Activated naive CD8-positive, alpha-beta T cell treated with anti-CD3 and anti-CD28 coated beads for 36 hours (primary cell): ENCODE measurements at regions not wholly inside any gene's neighbourhood (a gene's known extent, or its start where the extent isn't known, plus 50 kb on each side); places are given as distances from the start of the nearest gene placed in this dataset.

Experiments
- DNase-seq: peaks from one replicate; pipeline ENCODE4 v3.0.0; 2021
- H3K27ac Mint-ChIP-seq: one replicate; pipeline ENCODE4 v1.8.0; 2022; ENCODE audit warnings: mild to moderate bottlenecking, moderate library complexity, mixed read lengths
- H3K27me3 Mint-ChIP-seq: one replicate; pipeline ENCODE4 v1.8.0; 2022; ENCODE audit warnings: mild to moderate bottlenecking, mixed read lengths
- H3K36me3 Mint-ChIP-seq: one replicate; pipeline ENCODE4 v1.8.0; 2021; ENCODE audit warnings: mild to moderate bottlenecking, mixed read lengths
- H3K4me1 Mint-ChIP-seq: one replicate; pipeline ENCODE4 v1.8.0; 2021; ENCODE audit warnings: mixed read lengths
- H3K4me3 Mint-ChIP-seq: one replicate; pipeline ENCODE4 v1.8.0; 2022; ENCODE audit warnings: mild to moderate bottlenecking, moderate library complexity, mixed read lengths
- H3K9me3 Mint-ChIP-seq: one replicate; pipeline ENCODE4 v1.8.0; 2022; ENCODE audit warnings: mixed read lengths

- peaks cover 1% of the 10 kb centered on the region for H3K9me3 Mint-ChIP-seq
- no peak overlapping the region for H3K27ac Mint-ChIP-seq
- no peaks in the 10 kb centered on the region for H3K36me3 Mint-ChIP-seq
- no peak for DNase-seq
- no peak overlapping the region for H3K4me3 Mint-ChIP-seq
- H3K4me1 Mint-ChIP-seq: no peaks in the 10 kb centered on the region
- H3K27me3 Mint-ChIP-seq: no peaks in the 10 kb centered on the region
Observed at GRCh38 chr12:90627180-90627896, 327.6 kb downstream of the CCER1 start.

GRCh38 chr12:90622431-90622830 lies 332.5 kb downstream of the CCER1 start:
- Mint-ChIP-seq H3K9me3 (peaks cover 3% of the 10 kb centered on the region), H3K27me3 (no peaks in the 10 kb centered on the region), H3K27ac (no peak overlapping the region), H3K36me3 (no peaks in the 10 kb centered on the region), H3K4me1 (no peaks in the 10 kb centered on the region), H3K4me3 (no peak overlapping the region)
- DNase-seq: no peak

GRCh38 chr12:90621927-90622326 lies 333.0 kb downstream of the CCER1 start:
- Mint-ChIP-seq H3K4me1 (no peaks in the 10 kb centered on the region), H3K27ac (no peak overlapping the region), H3K36me3 (no peaks in the 10 kb centered on the region), H3K27me3 (no peaks in the 10 kb centered on the region), H3K4me3 (no peak overlapping the region), H3K9me3 (peaks cover 2% of the 10 kb centered on the region)
- DNase-seq: no peak

GRCh38 chr12:90619943-90620342 lies 335.0 kb downstream of the CCER1 start:
- Mint-ChIP-seq H3K27ac (no peak overlapping the region), H3K36me3 (no peaks in the 10 kb centered on the region), H3K27me3 (no peaks in the 10 kb centered on the region), H3K4me3 (no peak overlapping the region), H3K9me3 (peaks cover 2% of the 10 kb centered on the region), H3K4me1 (no peaks in the 10 kb centered on the region)
- no peak for DNase-seq

GRCh38 chr12:90618586-90618985 lies 336.4 kb downstream of the CCER1 start:
- DNase-seq: no peak
- H3K9me3 Mint-ChIP-seq: peaks cover 2% of the 10 kb centered on the region
- H3K27ac Mint-ChIP-seq: no peak overlapping the region
- H3K4me1 Mint-ChIP-seq: no peaks in the 10 kb centered on the region
- H3K4me3 Mint-ChIP-seq: no peak overlapping the region
- no peaks in the 10 kb centered on the region for H3K27me3 Mint-ChIP-seq
- H3K36me3 Mint-ChIP-seq: no peaks in the 10 kb centered on the region

- Mint-ChIP-seq H3K27ac (no peak overlapping the region), H3K4me3 (no peak overlapping the region), H3K36me3 (no peaks in the 10 kb centered on the region), H3K9me3 (peaks cover 1% of the 10 kb centered on the region), H3K4me1 (no peaks in the 10 kb centered on the region), H3K27me3 (no peaks in the 10 kb centered on the region)
- DNase-seq: no peak
Observed at GRCh38 chr12:90611891-90612290, 343.1 kb downstream of the CCER1 start.

GRCh38 chr12:90611048-90611447 lies 343.9 kb downstream of the CCER1 start:
- Mint-ChIP-seq H3K27me3 (no peaks in the 10 kb centered on the region), H3K4me1 (no peaks in the 10 kb centered on the region), H3K9me3 (peaks cover 1% of the 10 kb centered on the region), H3K27ac (no peak overlapping the region), H3K4me3 (no peak overlapping the region), H3K36me3 (no peaks in the 10 kb centered on the region)
- DNase-seq: no peak

- Mint-ChIP-seq H3K4me3 (no peak overlapping the region), H3K9me3 (no peaks in the 10 kb centered on the region), H3K4me1 (no peaks in the 10 kb centered on the region), H3K27me3 (no peaks in the 10 kb centered on the region), H3K27ac (no peak overlapping the region), H3K36me3 (no peaks in the 10 kb centered on the region)
- no peak for DNase-seq
Observed at GRCh38 chr12:90593596-90594295, 361.2 kb downstream of the CCER1 start.

- peaks cover 4% of the 10 kb centered on the region for H3K9me3 Mint-ChIP-seq
- no peaks in the 10 kb centered on the region for H3K27me3 Mint-ChIP-seq
- no peak overlapping the region for H3K4me3 Mint-ChIP-seq
- no peaks in the 10 kb centered on the region for H3K4me1 Mint-ChIP-seq
- no peak overlapping the region for H3K27ac Mint-ChIP-seq
- no peak for DNase-seq
- H3K36me3 Mint-ChIP-seq: no peaks in the 10 kb centered on the region
Observed at GRCh38 chr12:90589956-90590355, 365.0 kb downstream of the CCER1 start.

- no peaks in the 10 kb centered on the region for H3K4me1 Mint-ChIP-seq
- H3K27ac Mint-ChIP-seq: no peak overlapping the region
- no peaks in the 10 kb centered on the region for H3K36me3 Mint-ChIP-seq
- H3K4me3 Mint-ChIP-seq: no peak overlapping the region
- no peak for DNase-seq
- H3K27me3 Mint-ChIP-seq: no peaks in the 10 kb centered on the region
- H3K9me3 Mint-ChIP-seq: peaks cover 4% of the 10 kb centered on the region
Observed at GRCh38 chr12:90585640-90586304, 369.2 kb downstream of the CCER1 start.

- H3K9me3 Mint-ChIP-seq: peaks cover 1% of the 10 kb centered on the region
Observed at GRCh38 chr12:90576707-90577106, 378.3 kb downstream of the CCER1 start.

GRCh38 chr12:90575995-90576394 lies 379.0 kb downstream of the CCER1 start:
- Mint-ChIP-seq H3K9me3 (peaks cover 1% of the 10 kb centered on the region), H3K27ac (no peak overlapping the region), H3K27me3 (no peaks in the 10 kb centered on the region), H3K4me1 (no peaks in the 10 kb centered on the region), H3K36me3 (no peaks in the 10 kb centered on the region), H3K4me3 (no peak overlapping the region)
- DNase-seq: no peak

More at GRCh38 chr12:90576707-90577106, 378.3 kb downstream of the CCER1 start:
- Mint-ChIP-seq H3K27ac (no peak overlapping the region), H3K36me3 (no peaks in the 10 kb centered on the region), H3K4me3 (no peak overlapping the region), H3K27me3 (no peaks in the 10 kb centered on the region), H3K4me1 (no peaks in the 10 kb centered on the region)
- no peak for DNase-seq

GRCh38 chr12:90574676-90575075 lies 380.3 kb downstream of the CCER1 start:
- H3K27me3 Mint-ChIP-seq: no peaks in the 10 kb centered on the region
- no peak for DNase-seq
- H3K27ac Mint-ChIP-seq: no peak overlapping the region
- H3K36me3 Mint-ChIP-seq: no peaks in the 10 kb centered on the region
- H3K4me3 Mint-ChIP-seq: no peak overlapping the region
- H3K4me1 Mint-ChIP-seq: no peaks in the 10 kb centered on the region
- peaks cover 4% of the 10 kb centered on the region for H3K9me3 Mint-ChIP-seq

- Mint-ChIP-seq H3K9me3 (peaks cover 3% of the 10 kb centered on the region), H3K36me3 (no peaks in the 10 kb centered on the region), H3K27me3 (no peaks in the 10 kb centered on the region), H3K4me3 (no peak overlapping the region), H3K27ac (no peak overlapping the region), H3K4me1 (no peaks in the 10 kb centered on the region)
- DNase-seq: no peak
Observed at GRCh38 chr12:90572778-90573177, 382.2 kb downstream of the CCER1 start.

GRCh38 chr12:90569685-90570084 lies 385.3 kb downstream of the CCER1 start:
- Mint-ChIP-seq H3K4me1 (no peaks in the 10 kb centered on the region), H3K36me3 (no peaks in the 10 kb centered on the region), H3K27me3 (no peaks in the 10 kb centered on the region), H3K9me3 (peaks cover 8% of the 10 kb centered on the region), H3K4me3 (no peak overlapping the region), H3K27ac (no peak overlapping the region)
- no peak for DNase-seq
